ENCODE measurements at regions not wholly inside any gene's neighbourhood (a gene's known extent, or its start where the extent isn't known, plus 50 kb on each side); places are given as distances from the start of the nearest gene placed in this dataset.

DNA sequence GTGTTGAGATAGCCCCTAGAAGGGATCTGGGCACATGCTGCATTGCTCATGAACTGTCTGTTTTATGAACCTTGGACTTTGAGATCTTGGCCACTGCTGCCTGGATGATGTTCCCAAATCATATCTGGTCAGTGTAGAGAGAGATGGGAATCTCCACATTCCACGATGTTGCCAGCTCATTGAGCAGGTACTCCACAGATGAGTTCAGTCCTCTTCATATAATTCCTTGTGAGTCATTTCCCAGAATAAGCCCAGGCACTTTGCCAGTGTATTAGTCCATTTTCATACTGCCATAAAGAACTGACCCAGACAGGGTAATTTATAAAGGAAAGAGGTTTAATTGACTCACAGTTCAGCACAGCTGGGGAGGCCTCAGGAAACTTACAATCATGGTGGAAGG lies 254.0 kb upstream of the RUNX1 start:
- Histone ChIP-seq H3K4me1 (0 out of 3 replicates have a peak, but pooled peaks cover 4% of the 10 kb centered on the region), H3K9me3 (0 out of 3 replicates have a peak, but pooled peaks cover 2% of the 10 kb centered on the region), H3K4me3 (no peak overlapping the region), H3K4me2 (no peak overlapping the region), H3K27ac (peak overlapping the region in 1 of 2 experiments; percentile 71; a peak in 3 of 6 replicates)
- ATAC-seq = peak; percentile 82 to 86
- no peak for FAIRE-seq
- WGBS (ENCODE audit: missing lambda C conversion rate) = 0% methylated on average over 1 of the region's 1 CpG
- CTCF ChIA-PET = interaction anchor here (1.2 kb wide), 1 partner anchor 591 kb away, joined by 3 read pairs; no protein-coding TSS in a partner anchor
- TF ChIP-seq, protein P1, sequence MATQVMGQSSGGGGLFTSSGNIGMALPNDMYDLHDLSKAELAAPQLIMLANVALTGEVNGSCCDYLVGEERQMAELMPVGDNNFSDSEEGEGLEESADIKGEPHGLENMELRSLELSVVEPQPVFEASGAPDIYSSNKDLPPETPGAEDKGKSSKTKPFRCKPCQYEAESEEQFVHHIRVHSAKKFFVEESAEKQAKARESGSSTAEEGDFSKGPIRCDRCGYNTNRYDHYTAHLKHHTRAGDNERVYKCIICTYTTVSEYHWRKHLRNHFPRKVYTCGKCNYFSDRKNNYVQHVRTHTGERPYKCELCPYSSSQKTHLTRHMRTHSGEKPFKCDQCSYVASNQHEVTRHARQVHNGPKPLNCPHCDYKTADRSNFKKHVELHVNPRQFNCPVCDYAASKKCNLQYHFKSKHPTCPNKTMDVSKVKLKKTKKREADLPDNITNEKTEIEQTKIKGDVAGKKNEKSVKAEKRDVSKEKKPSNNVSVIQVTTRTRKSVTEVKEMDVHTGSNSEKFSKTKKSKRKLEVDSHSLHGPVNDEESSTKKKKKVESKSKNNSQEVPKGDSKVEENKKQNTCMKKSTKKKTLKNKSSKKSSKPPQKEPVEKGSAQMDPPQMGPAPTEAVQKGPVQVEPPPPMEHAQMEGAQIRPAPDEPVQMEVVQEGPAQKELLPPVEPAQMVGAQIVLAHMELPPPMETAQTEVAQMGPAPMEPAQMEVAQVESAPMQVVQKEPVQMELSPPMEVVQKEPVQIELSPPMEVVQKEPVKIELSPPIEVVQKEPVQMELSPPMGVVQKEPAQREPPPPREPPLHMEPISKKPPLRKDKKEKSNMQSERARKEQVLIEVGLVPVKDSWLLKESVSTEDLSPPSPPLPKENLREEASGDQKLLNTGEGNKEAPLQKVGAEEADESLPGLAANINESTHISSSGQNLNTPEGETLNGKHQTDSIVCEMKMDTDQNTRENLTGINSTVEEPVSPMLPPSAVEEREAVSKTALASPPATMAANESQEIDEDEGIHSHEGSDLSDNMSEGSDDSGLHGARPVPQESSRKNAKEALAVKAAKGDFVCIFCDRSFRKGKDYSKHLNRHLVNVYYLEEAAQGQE (IDR thresholded peaks at IDR 0.05) = no peak
- TF ChIP-seq JUN (IDR thresholded peaks at IDR 0.05) (peak in 1 of 2 experiments; percentile 38; a peak in 1 of 5 replicates), KDM1A (IDR thresholded peaks at IDR 0.05; ENCODE audit: low read depth) (no peak), CBX2 (IDR thresholded peaks at IDR 0.05; ENCODE audit: borderline replicate concordance, low read depth) (no peak), GATA3 (IDR thresholded peaks at IDR 0.05; ENCODE audit: borderline replicate concordance) (peak; percentile 30; the same call in 1 of the 2 replicates), HEYL (CRISPR knock-in tag; IDR thresholded peaks at IDR 0.05) (no peak), JUNB (IDR thresholded peaks at IDR 0.05) (peak; percentile 47; the same call in 1 of the 2 replicates), ZFP36 (IDR thresholded peaks at IDR 0.05; ENCODE audit: borderline replicate concordance, partially characterized antibody) (no peak), FOSL2 (IDR thresholded peaks at IDR 0.05) (0 out of 2 replicates have a peak, but pooled peaks have one; percentile 16), FOSL2 (CRISPR knock-in tag; IDR thresholded peaks at IDR 0.05) (peak; percentile 28; the same call in 1 of the 2 replicates)
- TF ChIP-seq, protein P2, sequence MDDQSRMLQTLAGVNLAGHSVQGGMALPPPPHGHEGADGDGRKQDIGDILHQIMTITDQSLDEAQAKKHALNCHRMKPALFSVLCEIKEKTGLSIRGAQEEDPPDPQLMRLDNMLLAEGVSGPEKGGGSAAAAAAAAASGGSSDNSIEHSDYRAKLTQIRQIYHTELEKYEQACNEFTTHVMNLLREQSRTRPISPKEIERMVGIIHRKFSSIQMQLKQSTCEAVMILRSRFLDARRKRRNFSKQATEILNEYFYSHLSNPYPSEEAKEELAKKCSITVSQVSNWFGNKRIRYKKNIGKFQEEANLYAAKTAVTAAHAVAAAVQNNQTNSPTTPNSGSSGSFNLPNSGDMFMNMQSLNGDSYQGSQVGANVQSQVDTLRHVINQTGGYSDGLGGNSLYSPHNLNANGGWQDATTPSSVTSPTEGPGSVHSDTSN (IDR thresholded peaks at IDR 0.05) = no peak
- POLR2A ChIA-PET = interaction anchor here (0.8 to 0.9 kb wide), 2 partner anchors 14 to 414 kb away, joined by 3 to 4 read pairs; no protein-coding TSS in a partner anchor
- DNase-seq (ENCODE audit: low read depth in 1 of 2, low spot score in 1 of 2) = peak in 1 of 2 experiments; percentile 68

DNA sequence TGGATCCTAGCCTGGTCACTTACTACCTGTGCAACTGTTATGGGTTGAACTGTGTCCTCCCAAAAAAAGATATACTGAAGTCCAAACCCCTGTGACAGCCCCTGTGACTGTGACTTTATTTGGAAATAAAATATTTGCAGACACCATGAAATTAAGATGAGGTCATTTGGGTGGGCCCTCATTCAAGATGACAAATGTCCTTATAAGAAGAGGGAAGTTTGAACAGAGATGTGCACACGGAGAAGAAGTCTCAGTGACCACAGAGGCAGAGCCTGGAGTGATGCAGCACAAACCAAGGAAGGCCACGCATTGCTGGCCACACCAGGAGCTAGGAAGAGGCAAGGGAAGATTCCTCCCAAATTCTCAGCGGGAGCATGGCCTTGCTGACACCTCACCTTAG lies 249.7 kb upstream of the RUNX1 start:
- H3K4me1 ChIP-seq = 0 out of 3 replicates have a peak, but pooled peaks cover 4% of the 10 kb centered on the region
- no peak for DNase-seq (ENCODE audit: low read depth in 1 of 2, low spot score in 1 of 2)
- no peak overlapping the region for H3K4me2 ChIP-seq
- ATAC-seq = no peak
- no peak for TF ChIP-seq ZC3H11A (IDR thresholded peaks at IDR 0.05)
- TF ChIP-seq MAZ (IDR thresholded peaks at IDR 0.05; ENCODE audit: borderline replicate concordance, low read depth, low read length) = no peak
- TF ChIP-seq JUNB (IDR thresholded peaks at IDR 0.05) = no peak
- TF ChIP-seq RCOR1 (IDR thresholded peaks at IDR 0.05; ENCODE audit: low read depth, low read length) = no peak
- TF ChIP-seq, protein P2 (IDR thresholded peaks at IDR 0.05) = no peak
- no peak for TF ChIP-seq CHD2 (IDR thresholded peaks at IDR 0.05; ENCODE audit: low read length, partially characterized antibody)
- TF ChIP-seq, protein P3, sequence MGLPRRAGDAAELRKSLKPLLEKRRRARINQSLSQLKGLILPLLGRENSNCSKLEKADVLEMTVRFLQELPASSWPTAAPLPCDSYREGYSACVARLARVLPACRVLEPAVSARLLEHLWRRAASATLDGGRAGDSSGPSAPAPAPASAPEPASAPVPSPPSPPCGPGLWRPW (IDR thresholded peaks at IDR 0.05) = no peak
- no peak for TF ChIP-seq ZNF302 (CRISPR knock-in tag; IDR thresholded peaks at IDR 0.05)
- TF ChIP-seq ZFP36 (IDR thresholded peaks at IDR 0.05; ENCODE audit: borderline replicate concordance, partially characterized antibody) = no peak
- CTCF ChIA-PET = no interaction called here
- H3K27ac ChIP-seq = no peak overlapping the region
- 38% methylated on average over 3 of the region's 3 CpGs for WGBS (ENCODE audit: missing lambda C conversion rate)
- no peak overlapping the region for H3K4me3 ChIP-seq
- H3K9me3 ChIP-seq = no peaks in the 10 kb centered on the region
- FAIRE-seq = no peak
- POLR2A ChIA-PET = no interaction called here

Data from A549 (cell line).